Testis (tissue), 2 donors: ENCODE measurements at regions not wholly inside any gene's neighbourhood (a gene's known extent, or its start where the extent isn't known, plus 50 kb on each side); places are given as distances from the start of the nearest gene placed in this dataset.

ENCODE experiments used
- DNase-seq: peaks from one replicate; pipeline ENCODE4 v3.0.0-alpha.2; 2019
- H3K27ac ChIP-seq, 2 donors: fragments of 200-600 bp; sonication (generic); one replicate each; pipeline ENCODE4 v1.5.1; 2019
- H3K27me3 ChIP-seq: fragments of 200-600 bp; sonication (generic); one replicate; pipeline ENCODE4 v1.5.1; 2019
- H3K36me3 ChIP-seq: fragments of 200-600 bp; sonication (generic); one replicate; pipeline ENCODE4 v1.5.1; 2017; ENCODE audit warnings: low read depth; ENCODE audit errors: missing control alignments
- H3K4me1 ChIP-seq: fragments of 200-600 bp; sonication (generic); one replicate; pipeline ENCODE4 v1.5.1; 2019
- H3K4me3 ChIP-seq, 2 donors: fragments of 200-600 bp; sonication (generic); one replicate each; pipeline ENCODE4 v1.5.1; 2017 to 2019
- H3K9me3 ChIP-seq: fragments of 200-600 bp; sonication (generic); one replicate; pipeline ENCODE4 v1.5.1; 2017
- POLR2A ChIP-seq: fragments of 450-650 bp; IDR thresholded peaks from one replicate; pipeline ENCODE4 v1.6.1; 2017; ENCODE audit warnings: antibody characterized with exemption, mild to moderate bottlenecking, moderate library complexity
- WGBS, 2 donors: methylation state at CpG; one replicate each; pipeline ENCODE4 v1.1.5; 2018; 5-methylcytosine and 5-hydroxymethylcytosine counted together
- intact Hi-C: fragments of 100-400 bp; cut with DNase I; formaldehyde crosslinking; loops from one replicate; pipeline ENCODE4 v1.15.1; 2023; ENCODE audit warnings: low total_unique reads
- TF ChIP-seq, protein P1 (sequence below), 3 experiments: fragments of 450-650 bp in 2 of 3; fragments of 200-600 bp in 1 of 3; sonication (generic) in 1 of 3; IDR thresholded peaks; one replicate each; pipeline ENCODE4 v1.5.1; 2016 to 2019; ENCODE audit warnings: antibody characterized with exemption in 3 of 3, mild to moderate bottlenecking in 2 of 3, moderate library complexity in 1 of 3

DNA sequence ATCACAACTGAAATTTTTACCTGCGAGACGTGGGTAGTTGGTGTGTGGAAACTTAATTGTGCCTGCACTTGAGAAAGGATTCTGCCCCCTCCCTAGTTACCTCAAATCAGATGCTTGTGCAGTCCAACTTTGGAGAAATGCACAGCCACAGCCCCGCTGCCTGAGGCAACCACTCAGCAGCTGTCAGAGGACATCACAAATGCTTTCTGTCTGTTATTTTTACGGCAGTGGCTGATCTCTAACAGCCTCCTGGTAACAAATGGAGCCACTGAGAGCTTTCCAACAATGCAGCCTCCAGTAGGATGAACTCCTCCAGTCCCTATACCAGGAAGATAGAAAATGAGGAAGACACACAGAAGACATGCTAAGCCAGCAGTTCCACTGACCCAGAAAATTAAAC lies 712.2 kb upstream of the GHITM start:
- 89 to 93% methylated on average over 4 of the region's 4 CpGs for WGBS, 2 donors
- DNase-seq, result no peak

GRCh38 chr10:83432261-83433045 lies 706.9 kb upstream of the GHITM start:
- intact Hi-C loops, result no loop called here
- Histone ChIP-seq H3K4me1 (no peaks in the 10 kb centered on the region), H3K27me3 (no peaks in the 10 kb centered on the region), H3K4me3 (no peak overlapping the region), H3K9me3 (no peaks in the 10 kb centered on the region), H3K27ac (no peak overlapping the region), H3K36me3 (no peaks in the 10 kb centered on the region)
- no peak for DNase-seq
- 87 to 90% methylated on average over 8 of the region's 8 CpGs for WGBS, 2 donors
- no peak for TF ChIP-seq POLR2A
- TF ChIP-seq, protein P1, sequence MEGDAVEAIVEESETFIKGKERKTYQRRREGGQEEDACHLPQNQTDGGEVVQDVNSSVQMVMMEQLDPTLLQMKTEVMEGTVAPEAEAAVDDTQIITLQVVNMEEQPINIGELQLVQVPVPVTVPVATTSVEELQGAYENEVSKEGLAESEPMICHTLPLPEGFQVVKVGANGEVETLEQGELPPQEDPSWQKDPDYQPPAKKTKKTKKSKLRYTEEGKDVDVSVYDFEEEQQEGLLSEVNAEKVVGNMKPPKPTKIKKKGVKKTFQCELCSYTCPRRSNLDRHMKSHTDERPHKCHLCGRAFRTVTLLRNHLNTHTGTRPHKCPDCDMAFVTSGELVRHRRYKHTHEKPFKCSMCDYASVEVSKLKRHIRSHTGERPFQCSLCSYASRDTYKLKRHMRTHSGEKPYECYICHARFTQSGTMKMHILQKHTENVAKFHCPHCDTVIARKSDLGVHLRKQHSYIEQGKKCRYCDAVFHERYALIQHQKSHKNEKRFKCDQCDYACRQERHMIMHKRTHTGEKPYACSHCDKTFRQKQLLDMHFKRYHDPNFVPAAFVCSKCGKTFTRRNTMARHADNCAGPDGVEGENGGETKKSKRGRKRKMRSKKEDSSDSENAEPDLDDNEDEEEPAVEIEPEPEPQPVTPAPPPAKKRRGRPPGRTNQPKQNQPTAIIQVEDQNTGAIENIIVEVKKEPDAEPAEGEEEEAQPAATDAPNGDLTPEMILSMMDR (IDR thresholded peaks at IDR 0.05), result no peak

More for the DNA sequence above, 712.2 kb upstream of the GHITM start:
- no peak for TF ChIP-seq POLR2A
- TF ChIP-seq, protein P1 (IDR thresholded peaks at IDR 0.05), result no peak
- intact Hi-C loops, result no loop called here
- no peaks in the 10 kb centered on the region for H3K4me1 ChIP-seq
- no peaks in the 10 kb centered on the region for H3K9me3 ChIP-seq
- no peaks in the 10 kb centered on the region for H3K27me3 ChIP-seq
- H3K4me3 ChIP-seq, result no peak overlapping the region
- H3K36me3 ChIP-seq, result no peaks in the 10 kb centered on the region
- no peak overlapping the region for H3K27ac ChIP-seq

DNA sequence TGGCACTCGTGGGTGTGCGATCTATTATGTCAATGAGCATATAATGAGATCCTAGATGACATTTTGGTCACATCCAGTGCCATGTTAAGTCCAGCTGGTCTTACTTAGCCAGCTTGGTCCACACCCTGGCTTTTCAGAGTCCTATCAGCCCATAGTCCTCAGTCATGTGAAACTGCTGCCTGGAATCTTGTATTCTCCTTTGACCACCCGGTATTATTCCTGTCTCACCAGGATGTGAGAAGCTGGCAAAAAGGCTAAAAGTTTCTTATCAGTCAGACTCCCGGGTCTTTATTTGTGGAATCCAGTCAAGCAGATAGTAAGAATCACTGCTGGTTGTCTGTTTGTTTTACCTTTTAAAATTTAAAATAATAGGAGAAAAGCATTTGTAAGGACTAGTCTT lies 705.6 kb upstream of the GHITM start:
- Histone ChIP-seq H3K4me1 (no peaks in the 10 kb centered on the region), H3K27me3 (no peaks in the 10 kb centered on the region), H3K36me3 (no peaks in the 10 kb centered on the region), H3K9me3 (no peaks in the 10 kb centered on the region), H3K4me3 (no peak overlapping the region), H3K27ac (no peak overlapping the region)
- 78 to 81% methylated on average over 4 of the region's 4 CpGs for whole genome bisulfite sequencing, 2 donors
- no peak for TF ChIP-seq POLR2A
- TF ChIP-seq, protein P1 (IDR thresholded peaks at IDR 0.05), result no peak
- DNase-seq, result no peak
- intact Hi-C loops, result no loop called here

- Histone ChIP-seq H3K27me3 (no peaks in the 10 kb centered on the region), H3K9me3 (no peaks in the 10 kb centered on the region), H3K36me3 (no peaks in the 10 kb centered on the region), H3K27ac (no peak overlapping the region), H3K4me1 (no peaks in the 10 kb centered on the region), H3K4me3 (no peak overlapping the region)
- intact Hi-C loops, result no loop called here
- no peak for DNase-seq
- TF ChIP-seq, protein P1 (IDR thresholded peaks at IDR 0.05), result no peak
- TF ChIP-seq POLR2A, result no peak
- 97 to 100% methylated on average over 1 of the region's 1 CpG for WGBS, 2 donors
Measured at GRCh38 chr10:83448013-83448412, 691.3 kb upstream of the GHITM start.

DNA sequence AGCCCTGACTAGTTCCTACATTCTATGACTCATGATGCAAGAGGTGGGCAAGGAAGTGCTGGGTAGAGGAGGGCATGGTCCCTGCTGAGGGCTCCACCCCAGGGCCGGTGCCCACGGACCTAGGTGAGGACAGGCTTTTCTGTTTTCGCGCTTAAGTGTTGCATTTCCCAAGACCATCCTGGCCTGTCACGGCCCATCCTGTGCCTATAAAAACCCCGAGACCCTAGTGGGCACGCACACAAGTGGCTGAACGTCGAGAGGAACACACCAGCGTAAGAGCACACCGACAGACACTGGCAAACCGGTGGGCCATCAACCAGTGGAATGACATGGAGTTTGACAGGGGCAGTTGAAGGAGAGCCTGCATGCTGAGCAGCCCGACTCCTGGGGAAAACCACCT lies 680.7 kb upstream of the GHITM start:
- peaks cover 5% of the 10 kb centered on the region for H3K4me1 ChIP-seq
- no peak for TF ChIP-seq POLR2A
- TF ChIP-seq, protein P1 (IDR thresholded peaks at IDR 0.05), result no peak
- H3K9me3 ChIP-seq, result no peaks in the 10 kb centered on the region
- intact Hi-C loops, result no loop called here
- H3K36me3 ChIP-seq, result no peaks in the 10 kb centered on the region
- H3K4me3 ChIP-seq, result peak overlapping the region in 1 of 2 donors; percentile 15
- H3K27me3 ChIP-seq, result no peaks in the 10 kb centered on the region
- no peak for DNase-seq
- H3K27ac ChIP-seq, result no peak overlapping the region
- 58 to 76% methylated on average over 13 of the region's 13 CpGs for WGBS, 2 donors
